ENCODE measurements at regions not wholly inside any gene's neighbourhood (a gene's known extent, or its start where the extent isn't known, plus 50 kb on each side); places are given as distances from the start of the nearest gene placed in this dataset.

DNA sequence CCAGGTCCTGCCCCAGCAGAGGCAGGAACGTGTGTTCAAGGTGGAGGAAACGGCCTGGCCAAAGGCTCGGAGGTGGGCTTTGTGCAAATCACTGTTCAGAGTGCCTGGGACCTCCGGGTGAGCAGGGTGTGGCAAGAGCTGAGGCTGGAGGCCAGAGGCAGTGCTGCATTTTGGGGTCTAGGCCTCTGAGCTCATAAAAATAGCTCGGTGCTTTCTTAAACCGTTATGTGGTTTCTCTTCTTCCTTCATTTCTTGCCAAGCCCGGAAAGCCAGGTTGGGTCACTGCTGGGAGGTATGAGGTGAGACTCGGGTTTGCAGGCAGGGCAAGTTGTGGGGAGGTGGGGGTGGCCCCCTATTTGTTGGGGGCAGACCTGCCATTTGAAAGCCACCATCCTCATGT is 178.8 kb upstream of the MYL2 start:
- Histone ChIP-seq H3K4me3 (ENCODE audit: low read depth, low read length) (no peak overlapping the region), H3K36me3 (ENCODE audit: control insufficient read depth, insufficient read depth, low read length) (no peaks in the 10 kb centered on the region), H3K27me3 (ENCODE audit: control insufficient read depth, insufficient read depth, low read length) (no peaks in the 10 kb centered on the region)
- POLR2A ChIA-PET, result no interaction called here
- DNase-seq (ENCODE audit: low read depth), result no peak
- TF ChIP-seq, protein P1, sequence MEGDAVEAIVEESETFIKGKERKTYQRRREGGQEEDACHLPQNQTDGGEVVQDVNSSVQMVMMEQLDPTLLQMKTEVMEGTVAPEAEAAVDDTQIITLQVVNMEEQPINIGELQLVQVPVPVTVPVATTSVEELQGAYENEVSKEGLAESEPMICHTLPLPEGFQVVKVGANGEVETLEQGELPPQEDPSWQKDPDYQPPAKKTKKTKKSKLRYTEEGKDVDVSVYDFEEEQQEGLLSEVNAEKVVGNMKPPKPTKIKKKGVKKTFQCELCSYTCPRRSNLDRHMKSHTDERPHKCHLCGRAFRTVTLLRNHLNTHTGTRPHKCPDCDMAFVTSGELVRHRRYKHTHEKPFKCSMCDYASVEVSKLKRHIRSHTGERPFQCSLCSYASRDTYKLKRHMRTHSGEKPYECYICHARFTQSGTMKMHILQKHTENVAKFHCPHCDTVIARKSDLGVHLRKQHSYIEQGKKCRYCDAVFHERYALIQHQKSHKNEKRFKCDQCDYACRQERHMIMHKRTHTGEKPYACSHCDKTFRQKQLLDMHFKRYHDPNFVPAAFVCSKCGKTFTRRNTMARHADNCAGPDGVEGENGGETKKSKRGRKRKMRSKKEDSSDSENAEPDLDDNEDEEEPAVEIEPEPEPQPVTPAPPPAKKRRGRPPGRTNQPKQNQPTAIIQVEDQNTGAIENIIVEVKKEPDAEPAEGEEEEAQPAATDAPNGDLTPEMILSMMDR (IDR thresholded peaks at IDR 0.05; ENCODE audit: insufficient read depth, low read depth, low read length), result no peak
- CTCF ChIA-PET, result no interaction called here

DNA sequence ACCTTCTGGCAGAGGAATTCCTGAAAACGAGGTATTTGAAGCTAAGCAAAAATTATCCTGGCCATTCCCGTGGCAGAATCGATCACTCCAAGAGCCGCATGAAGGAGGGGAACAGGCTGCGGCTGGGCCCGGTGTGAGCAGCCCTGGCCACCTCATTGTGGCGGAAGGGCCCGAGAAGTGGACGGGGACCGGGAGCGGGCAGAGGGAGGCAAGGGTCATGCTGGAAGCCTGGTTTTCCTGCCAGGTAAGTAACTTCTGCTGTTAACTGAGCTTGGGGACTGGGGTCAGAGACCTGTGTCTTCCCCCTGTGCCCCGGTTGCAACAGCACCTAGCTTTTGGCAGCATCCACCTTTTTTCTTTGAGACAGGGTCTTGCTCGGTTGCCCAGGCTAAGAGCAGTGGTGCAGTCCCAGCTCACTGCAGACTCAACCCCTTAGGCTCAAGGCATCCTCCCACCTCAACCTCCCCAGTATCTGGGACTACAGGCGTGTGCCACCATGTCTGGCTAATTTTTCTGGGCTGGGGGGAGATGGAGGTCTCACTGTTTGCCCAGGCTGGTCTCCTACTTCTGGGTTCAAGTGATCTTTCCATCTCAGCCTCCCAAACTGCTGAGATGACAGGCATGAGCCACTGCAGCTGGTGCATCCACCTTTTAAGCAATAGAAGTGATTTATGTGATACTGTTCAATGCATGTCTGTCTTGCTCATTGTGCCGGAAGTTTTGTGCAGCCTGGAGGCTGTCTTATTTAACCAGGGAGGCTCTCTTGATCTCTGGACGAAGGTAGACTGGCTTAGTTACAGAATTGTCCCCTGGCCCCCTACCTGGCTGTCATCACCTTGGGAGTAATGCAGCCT is 174.0 kb upstream of the MYL2 start:
- no peak for DNase-seq (ENCODE audit: low read depth)
- Histone ChIP-seq H3K27me3 (ENCODE audit: control insufficient read depth, insufficient read depth, low read length) (no peaks in the 10 kb centered on the region; the same call in 1 of the 2 replicates), H3K36me3 (ENCODE audit: control insufficient read depth, insufficient read depth, low read length) (no peaks in the 10 kb centered on the region), H3K4me3 (ENCODE audit: low read depth, low read length) (no peak overlapping the region)
- ChIA-PET POLR2A (no interaction called here), CTCF (no interaction called here)
- TF ChIP-seq, protein P1 (IDR thresholded peaks at IDR 0.05; ENCODE audit: insufficient read depth, low read depth, low read length), result no peak

DNA sequence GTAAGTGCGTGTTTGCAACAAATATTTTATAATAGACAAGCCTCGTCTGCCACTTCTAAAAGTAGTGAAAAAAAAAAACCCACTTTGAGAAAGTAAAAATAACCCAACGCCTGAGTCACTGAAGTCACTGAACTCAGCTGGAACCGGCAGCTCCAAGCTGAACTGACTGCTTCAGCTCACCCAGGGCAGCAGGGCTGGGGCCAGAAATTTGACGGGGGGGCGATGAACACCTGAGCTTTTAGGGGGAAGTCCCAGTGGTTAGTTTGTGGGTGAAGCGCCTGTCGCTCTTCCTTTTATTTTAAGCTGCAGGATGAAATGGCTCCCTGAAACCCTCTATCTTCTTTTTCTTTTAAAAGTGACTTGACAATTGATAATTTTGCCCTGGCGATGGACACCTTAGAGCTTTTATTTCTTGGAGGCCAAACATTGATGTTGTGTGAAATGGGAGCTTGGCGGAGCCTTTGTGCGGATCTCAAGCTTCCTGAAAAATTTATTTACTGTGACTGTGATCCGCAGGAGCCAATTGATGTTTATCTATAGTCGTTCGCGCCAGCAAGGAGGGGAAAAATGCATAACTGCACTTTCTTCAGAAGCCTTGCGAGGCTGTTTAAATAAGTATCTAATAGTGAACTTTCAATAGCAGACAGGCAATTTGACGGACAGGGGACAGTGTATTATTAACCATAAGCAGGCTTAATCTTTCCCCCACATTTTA is 173.2 kb upstream of the MYL2 start:
- CTCF ChIA-PET, result no interaction called here

DNA sequence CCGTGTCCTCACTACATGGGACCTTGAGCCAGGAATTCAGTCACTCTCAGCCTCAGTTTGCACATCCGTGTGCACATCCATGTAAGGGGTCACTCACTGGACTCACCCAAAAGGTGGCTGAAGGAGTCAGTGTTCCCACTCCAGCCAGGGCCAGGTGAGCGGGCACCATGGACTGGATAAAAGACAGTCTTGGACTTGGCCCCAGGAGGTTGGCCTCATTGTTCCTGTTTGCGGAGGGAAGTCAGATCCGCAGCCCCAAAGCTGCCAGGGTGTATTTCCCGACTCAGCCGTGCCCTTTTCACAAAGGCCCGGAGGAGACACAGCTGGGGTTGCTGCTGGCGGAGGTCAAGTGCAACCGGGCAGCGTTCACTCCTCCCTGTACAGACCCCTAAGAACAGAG is 170.7 kb upstream of the MYL2 start:
- TF ChIP-seq, protein P1 (IDR thresholded peaks at IDR 0.05; ENCODE audit: insufficient read depth, low read depth, low read length), result no peak
- ChIA-PET CTCF (no interaction called here), POLR2A (no interaction called here)
- Histone ChIP-seq H3K36me3 (ENCODE audit: control insufficient read depth, insufficient read depth, low read length) (no peaks in the 10 kb centered on the region), H3K27me3 (ENCODE audit: control insufficient read depth, insufficient read depth, low read length) (peaks cover 2% of the 10 kb centered on the region; the same call in 1 of the 2 replicates), H3K4me3 (ENCODE audit: low read depth, low read length) (no peak overlapping the region)
- no peak for DNase-seq (ENCODE audit: low read depth)

More for the DNA sequence above, 173.2 kb upstream of the MYL2 start:
- Histone ChIP-seq H3K4me3 (ENCODE audit: low read depth, low read length) (no peak overlapping the region), H3K27me3 (ENCODE audit: control insufficient read depth, insufficient read depth, low read length) (no peaks in the 10 kb centered on the region; the same call in 1 of the 2 replicates), H3K36me3 (ENCODE audit: control insufficient read depth, insufficient read depth, low read length) (no peaks in the 10 kb centered on the region)
- DNase-seq (ENCODE audit: low read depth), result no peak
- POLR2A ChIA-PET, result no interaction called here
- TF ChIP-seq, protein P1 (IDR thresholded peaks at IDR 0.05; ENCODE audit: insufficient read depth, low read depth, low read length), result no peak

DNA sequence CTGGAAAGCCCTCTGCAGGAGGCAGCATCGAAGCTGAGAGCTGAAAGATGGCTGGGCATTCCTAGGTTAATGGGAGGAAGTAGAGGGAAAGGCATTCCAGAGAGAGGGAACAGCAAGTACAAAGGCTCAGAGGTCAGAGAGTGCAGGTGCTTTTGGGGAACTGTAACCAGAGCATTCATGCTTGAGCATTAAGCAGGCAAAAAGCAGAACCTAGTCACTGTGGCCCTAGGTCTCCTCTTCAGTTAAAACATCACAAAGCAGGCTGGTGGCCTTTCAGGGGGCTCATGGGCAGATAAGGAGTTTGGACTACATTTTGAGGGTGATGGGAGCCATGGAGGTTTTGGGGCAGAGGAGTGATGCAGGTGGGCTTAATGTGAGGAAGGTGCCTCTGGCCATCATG is 169.2 kb upstream of the MYL2 start:
- Histone ChIP-seq H3K36me3 (ENCODE audit: control insufficient read depth, insufficient read depth, low read length) (no peaks in the 10 kb centered on the region), H3K4me3 (ENCODE audit: low read depth, low read length) (no peak overlapping the region), H3K27me3 (ENCODE audit: control insufficient read depth, insufficient read depth, low read length) (peaks cover 2% of the 10 kb centered on the region; the same call in 1 of the 2 replicates)
- TF ChIP-seq, protein P1 (IDR thresholded peaks at IDR 0.05; ENCODE audit: insufficient read depth, low read depth, low read length), result no peak
- no peak for DNase-seq (ENCODE audit: low read depth)
- CTCF ChIA-PET, result no interaction called here
- POLR2A ChIA-PET, result no interaction called here
